HuH-7 (cell line): ENCODE measurements at regions not wholly inside any gene's neighbourhood (a gene's known extent, or its start where the extent isn't known, plus 50 kb on each side); places are given as distances from the start of the nearest gene placed in this dataset.

Experiments used
- DNase-seq: peaks from one replicate; pipeline ENCODE4 v3.0.0; 2011; ENCODE audit warnings: low spot score

DNA sequence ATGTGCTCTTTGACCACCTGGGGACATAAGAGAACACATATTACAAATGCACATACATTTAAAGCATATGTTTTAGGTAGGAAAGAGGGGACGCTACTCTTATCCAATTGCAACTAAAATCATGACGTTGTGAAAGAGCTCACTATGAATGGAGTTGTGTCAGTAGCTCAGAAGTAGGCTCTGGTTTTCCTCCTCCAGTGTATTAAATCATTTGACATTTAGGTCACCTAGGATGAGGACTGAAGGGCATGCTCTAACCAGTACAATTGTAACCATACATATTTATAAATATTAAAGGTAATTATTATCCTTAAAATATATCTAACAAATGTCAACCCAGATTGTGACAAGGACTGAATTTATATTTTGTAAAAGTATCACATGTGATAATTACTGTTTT lies 389.0 kb downstream of the KLF12 start:
- no peak for DNase-seq

DNA sequence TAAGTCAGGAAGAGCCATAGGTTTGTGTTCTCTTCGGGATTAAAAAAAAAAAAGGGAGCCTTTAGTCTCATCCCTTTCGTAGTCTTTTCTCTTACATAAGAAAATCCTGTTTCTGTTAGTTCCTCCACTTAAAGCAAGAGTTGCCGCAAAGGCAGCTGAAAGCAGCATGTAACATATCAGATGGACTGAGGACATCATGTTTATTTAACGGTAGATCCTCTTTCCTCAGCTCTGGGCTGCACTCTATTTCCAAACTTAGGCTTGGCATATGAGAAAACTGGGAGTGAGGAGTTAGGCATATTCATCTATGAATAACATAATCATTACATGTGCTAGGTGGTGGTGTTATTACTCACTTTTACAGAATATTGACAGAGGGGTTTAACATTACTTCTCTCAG lies 391.2 kb downstream of the KLF12 start:
- DNase-seq = no peak

DNA sequence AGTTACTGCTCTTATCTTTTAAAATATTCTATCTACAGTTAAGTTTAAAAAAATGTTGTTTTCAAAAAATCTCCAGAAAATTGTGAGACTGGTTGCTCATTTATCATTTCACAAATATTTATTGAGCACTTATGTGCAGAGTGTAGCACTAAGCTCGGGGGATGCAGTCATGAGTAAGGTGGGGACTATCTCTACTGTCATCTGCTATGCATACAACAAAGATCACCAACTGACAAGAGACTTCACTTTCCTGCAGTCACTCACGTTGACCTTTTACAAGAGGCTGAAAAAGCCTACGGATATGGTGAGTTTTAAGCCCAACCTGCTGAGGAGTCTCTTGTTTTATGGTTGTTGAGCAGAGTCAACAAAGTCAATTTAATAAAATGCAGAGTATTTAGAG lies 392.5 kb downstream of the KLF12 start:
- DNase-seq = no peak

DNA sequence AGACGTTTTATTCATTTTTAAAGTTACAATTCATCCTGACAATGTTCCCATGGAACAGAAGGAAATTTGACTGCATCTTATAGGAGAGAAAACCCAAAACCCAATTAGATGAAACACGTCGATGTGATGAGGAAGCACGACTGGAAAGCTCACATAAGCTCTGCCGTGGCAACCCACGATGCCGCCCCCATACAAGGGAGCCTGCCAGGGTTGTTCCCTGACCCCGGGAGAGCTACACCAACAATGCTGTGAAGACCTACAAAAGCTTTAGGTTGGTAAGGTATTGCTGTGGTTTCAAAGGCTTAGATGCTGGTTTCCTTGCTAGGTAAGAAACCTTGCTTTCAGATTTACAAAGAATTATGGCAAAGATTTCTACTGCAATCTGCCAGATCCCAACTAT lies 393.1 kb downstream of the KLF12 start:
- no peak for DNase-seq

DNA sequence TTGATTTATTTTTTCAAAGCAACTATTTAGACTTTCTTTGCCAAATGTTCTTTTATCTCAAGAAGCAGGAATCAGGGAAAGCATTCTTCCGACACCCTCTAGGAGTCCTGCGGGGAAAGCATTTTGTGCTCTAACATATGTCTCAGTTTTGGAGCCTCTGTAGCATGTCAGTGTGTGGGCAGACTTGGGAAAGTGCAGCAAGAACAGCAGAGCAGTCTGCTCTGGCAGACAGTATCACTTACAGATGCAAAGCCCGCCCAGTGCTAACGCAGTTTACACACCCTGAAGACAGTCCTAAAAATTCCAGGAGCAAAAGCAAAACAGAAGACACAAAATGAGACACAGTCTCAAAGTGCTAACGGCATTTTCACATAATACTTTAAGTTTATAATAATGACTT lies 393.5 kb downstream of the KLF12 start:
- no peak for DNase-seq

DNA sequence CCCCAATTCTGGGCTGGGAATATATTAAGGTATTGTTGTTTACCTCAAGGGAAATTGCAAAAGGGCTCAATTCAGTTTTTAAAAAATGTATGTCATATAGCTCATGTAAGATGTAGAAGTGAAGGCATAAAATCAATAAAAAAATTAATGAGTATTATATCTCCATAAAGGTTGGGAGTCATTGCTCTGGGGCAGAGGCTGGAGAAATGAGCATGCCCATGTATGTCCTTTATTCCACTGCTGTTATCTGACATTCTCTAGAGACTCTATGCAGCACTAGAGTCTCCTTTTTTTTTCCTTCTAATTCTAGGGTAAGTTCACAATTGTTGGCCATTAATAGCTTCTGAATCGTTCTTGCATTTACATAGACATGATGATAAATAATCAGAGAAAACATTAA lies 394.8 kb downstream of the KLF12 start:
- DNase-seq = no peak

DNA sequence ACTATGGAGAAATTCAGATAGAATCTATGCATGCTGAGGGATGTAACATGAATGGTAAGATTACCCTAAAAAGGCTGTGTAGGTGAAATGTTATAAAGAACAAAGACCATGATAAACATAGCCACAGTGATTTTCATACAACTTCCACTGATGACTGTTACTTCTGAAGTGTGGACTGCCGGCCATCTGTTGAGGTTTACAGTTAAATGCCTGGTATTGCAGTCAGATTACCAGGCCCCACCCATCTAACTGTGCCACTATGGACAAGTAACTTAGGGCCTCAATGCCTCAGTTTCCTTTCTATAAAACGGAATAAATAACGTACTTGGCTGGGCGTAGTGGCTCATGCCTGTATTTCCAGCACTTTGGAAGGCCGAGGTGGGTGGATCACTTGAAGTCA lies 395.6 kb downstream of the KLF12 start:
- no peak for DNase-seq

DNA sequence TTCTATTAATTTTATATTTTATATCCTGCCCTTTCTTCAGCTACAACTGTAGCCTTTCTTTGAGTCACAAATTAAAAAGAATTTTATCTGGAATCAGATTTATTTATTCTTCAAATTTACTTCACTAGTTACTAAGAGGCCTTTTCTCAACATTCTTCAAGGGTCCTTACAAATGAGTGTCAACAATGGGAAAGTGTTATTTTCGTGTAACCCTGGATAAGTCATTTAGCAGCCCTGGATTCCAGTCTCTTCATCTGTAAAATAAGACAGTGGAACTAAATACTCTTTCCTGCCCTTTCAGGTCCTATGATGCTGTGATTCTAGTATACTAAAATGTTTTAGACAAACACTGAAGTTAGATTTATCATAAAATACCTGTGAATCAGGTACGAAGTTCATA lies 397.0 kb downstream of the KLF12 start:
- no peak for DNase-seq

DNA sequence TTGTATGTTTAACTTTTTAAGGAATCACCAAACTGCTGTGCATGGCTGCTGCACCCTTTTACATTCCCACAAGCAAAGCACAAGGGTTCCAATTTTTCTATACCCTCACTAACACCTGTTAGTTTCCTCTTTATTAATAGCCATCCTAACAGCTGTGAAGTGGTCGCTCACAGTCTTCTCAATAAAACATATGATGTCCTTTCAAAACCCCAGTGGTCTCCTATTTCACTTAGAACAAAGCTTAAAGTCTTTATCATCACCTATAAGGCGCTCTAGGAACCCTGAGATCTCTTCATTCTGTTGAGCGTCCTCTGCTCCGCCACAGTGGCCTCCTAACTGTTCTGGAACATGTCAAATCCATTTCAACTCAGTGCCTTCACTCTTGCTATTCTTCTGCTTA lies 400.5 kb downstream of the KLF12 start:
- DNase-seq = no peak

DNA sequence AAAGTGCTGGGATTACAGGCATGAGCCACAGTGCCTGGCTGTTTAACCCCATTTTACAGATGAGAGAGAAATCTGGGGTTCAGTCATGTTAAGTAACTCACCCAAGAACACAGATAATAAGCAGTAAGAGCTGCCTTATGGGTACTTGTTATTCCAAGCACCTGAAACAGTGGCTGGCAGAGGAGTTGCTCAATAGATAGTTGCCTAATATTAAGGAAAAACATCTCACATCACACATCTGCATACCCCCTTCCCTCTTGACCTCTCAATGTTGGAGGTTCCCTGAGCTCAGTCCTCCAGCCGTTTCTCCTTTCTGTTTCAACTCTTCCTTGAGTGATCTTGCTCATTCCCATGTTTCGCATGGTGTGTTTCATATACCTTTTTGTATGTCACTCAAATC lies 401.9 kb downstream of the KLF12 start:
- no peak for DNase-seq

DNA sequence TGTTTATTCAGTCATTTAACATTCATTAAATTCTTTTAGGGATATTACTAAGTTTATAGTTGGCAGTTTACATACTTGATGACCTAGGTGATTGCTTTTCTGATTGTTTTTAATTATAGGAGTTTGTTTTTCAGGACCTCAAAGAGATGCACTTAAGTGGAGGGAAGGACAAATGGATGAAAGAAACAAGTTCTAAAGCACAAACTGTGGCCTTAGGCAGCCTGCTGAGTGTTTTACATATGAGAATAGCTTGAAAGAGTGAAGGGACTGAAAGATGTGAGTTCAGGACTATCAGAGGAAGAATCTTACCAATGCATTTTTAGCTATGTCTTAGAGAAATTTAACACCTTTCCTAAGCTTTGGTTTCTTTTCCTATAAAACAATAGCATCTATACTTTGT lies 402.6 kb downstream of the KLF12 start:
- DNase-seq = no peak

DNA sequence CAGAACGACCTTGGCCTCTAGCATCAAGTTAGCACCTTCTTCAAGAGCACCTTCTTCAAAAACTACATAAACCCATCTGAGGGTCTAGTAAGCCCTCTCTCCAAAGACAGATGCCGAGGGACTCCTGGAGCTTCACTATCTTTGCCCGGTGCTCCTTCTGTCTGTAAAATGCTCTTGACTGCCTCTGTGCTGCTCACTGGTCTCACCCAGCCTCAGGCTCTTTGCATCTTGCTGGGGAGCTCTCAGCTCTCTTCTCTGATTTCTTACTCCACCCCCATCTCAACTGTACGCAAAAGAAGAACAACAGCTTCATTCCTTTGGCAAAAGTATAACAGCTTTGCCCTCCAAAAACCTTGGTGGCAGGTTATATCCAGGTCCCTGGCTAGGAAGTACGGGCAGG lies 404.2 kb downstream of the KLF12 start:
- DNase-seq = no peak

DNA sequence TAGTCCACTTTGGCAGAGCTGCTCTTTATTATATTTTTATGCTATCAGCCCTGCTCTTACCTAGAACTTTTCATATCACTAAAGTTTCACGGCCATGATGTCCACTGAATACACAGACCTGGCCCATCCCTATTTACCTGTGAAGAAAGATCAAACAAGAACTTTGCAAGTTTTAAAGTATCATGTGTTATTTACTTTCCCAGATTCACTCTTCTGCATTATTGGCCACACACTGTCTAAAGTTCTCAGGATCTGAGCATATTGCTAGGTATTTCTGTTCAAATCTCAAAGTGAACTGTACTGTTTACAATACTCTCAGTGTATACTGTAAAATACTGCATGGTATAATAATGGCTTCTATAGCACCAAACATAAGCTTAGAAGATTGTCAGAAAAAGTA lies 405.2 kb downstream of the KLF12 start:
- DNase-seq = no peak

DNA sequence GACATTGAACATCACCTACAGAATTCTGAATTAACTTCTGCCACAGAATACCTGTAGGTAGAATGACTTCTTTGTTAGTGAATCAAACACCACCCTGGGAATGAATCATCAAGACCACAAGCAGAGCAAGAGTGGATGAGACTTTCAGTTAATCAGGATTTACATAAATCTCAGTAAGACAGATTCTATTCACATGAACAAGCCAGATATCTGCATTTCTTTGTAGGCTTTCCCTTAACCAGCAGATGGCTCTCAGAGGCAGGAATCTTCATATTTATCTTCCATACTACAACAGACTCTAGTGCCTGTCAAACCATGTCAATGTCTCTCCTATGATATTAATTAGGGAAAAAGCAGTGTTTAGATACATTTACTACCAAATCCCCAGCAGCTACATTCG lies 412.1 kb downstream of the KLF12 start:
- no peak for DNase-seq

DNA sequence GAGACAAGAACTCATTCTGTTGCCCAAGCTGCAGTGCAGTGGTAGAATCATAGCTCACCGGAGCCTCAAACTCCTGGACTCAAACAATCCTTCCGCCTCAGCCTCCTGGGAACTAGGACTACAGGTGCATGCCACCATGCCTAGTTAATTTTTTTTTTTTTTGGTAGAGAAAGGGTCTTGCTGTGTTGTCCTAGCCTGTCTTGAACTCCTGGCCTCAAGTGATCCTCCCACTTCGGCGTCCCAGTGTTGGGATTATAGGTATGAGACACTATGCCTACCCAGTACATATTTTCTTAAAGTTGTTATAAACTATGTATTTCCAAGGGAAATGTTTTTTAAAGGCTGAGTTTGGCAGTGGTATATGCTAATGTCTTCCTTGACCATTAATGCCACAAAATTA lies 412.6 kb downstream of the KLF12 start:
- no peak for DNase-seq

DNA sequence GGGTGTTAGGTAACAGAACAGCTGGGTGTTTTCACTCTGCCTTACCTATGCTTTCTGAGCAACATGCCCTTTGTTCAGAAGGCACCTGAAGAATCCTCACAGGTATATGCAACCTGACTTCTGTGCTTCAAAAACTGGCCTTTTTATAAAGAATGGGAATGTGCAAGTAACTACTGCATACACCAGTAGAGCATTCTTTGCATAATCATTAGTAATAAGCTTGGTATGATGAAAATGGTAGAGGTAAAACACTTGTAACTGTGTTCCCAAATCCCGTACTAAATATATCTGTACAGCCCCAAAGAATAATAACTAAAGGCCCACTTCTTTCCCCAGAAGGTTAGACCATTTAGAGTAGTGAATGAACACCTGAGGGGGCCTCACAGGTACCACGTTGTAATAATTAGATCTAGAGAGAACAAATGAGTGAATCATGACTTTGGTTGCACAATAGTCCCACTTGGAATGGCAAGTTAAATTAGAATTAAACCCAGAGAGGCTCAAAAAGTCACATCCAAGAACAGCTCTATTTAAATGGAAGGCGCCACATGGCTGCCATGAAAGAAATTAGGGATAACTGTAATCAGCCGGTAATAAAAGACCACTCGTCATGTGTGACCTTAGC lies 413.9 kb downstream of the KLF12 start:
- no peak for DNase-seq

DNA sequence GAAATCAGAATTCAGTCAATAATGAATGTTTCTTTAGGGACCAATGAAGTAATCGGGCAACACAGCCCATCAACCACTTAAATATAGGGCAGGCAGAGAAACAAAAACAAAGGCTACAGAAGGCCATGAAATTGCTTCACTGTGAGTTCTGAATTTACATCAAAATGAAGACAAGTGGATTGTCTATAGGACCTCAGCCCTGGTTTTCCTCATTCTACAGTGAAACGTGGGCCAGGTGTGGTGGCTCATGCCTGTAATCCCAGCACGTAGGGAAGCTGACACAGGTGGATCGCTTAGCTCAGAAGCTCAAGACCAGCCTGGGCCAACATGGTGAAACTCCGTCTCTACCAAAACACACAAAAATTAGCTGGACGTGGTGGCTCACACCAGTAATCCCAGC lies 416.0 kb downstream of the KLF12 start:
- DNase-seq = no peak

DNA sequence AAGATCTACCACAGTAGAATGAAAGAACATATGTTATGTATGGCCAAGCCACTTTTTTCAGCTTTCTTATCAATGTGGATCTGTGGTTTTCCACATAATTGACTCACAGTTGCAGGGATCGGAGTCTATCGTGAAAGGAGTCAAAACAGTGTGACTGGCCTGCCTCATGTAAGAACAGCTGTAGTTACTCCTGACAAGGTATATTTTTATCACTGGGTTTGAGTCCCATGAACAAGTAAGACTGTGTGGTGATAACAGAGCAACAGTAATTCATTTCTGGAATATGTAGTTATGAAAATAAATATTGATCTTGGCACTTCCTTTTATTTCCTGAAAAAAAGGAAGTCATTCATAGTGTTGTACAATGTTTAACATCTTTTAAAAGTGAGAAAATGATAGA lies 416.6 kb downstream of the KLF12 start:
- DNase-seq = peak; percentile 4

DNA sequence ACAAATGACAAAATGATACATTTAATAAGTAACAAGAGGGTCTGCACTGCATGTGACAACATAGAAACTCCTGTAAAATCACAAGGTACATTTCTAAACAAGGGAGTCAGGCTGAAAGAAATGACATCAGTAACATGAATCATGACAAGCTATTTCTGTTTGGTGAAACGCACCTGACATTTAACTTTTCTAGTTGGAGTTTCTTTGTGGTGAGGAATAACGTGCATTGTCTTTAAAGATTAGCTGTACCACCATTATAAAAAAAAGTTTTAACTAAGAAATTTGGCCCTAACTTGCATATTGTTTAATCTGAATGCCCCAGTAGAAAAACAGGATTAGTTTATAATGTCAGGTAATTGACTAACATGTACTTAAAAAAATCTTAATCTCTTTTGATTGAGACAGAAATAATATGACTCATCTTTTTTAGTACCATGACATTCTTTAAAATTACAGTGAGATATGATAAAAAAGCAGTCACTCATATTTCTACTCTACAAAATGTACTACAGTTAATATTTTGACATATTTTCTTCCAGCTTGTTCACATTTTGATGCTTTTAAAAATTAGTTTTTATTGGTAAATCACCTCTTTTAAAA lies 418.2 kb downstream of the KLF12 start:
- no peak for DNase-seq

DNA sequence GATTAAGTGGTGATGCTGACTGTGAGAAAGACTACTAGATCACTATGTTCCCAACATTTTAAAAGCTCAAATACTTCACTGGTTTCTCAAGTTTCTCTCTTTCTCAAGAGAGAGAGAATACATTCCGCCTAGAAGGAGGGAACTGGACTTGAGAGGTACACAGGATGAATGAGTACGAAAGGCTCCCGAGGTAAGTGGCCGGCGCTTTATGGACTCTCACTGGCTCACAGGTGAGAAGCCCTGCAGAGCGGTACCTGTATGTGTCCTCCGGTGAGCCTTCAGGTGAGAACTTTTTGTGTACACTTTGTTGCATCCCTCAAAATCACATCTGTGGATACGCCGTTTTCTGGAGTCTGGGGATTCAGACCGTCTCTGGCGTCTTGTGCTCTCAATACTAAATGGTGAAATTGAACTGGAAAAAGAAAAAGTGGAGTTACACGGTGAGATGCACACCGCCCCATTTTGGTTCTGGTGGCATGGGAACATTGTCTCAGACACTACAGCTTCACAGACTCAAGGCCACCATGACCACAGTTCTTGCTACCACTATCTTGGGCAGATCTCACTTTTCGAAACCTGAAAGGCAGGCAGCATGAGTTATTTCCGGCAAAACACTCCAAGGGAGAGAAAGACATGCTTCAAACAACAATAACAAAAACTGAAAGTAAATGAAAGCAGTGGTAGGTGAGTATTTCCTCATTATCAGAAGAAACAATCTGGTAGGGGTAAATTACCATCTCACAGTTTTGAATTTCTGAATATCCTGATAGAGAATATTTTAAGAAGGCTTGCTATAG lies 418.9 kb downstream of the KLF12 start:
- DNase-seq = no peak

DNA sequence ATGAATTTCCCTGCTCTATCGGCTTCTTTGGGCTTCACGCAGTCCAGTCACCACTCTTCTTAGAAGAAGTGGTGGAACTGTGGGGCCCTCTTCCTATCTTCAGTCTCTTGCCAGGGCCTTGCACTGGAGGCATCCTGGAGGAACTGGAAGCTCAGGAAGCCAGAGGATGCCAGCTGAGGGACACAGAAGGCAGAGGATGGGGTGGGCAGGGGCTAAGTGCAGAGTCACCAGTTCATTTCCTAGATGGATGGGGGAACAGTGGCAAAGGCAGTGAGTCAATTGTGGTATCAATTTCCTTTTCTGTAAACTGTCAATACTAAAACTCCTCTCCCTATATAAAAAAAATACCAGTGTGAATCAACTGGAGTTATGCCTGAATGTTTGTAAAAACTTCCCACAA lies 419.7 kb downstream of the KLF12 start:
- DNase-seq = no peak

DNA sequence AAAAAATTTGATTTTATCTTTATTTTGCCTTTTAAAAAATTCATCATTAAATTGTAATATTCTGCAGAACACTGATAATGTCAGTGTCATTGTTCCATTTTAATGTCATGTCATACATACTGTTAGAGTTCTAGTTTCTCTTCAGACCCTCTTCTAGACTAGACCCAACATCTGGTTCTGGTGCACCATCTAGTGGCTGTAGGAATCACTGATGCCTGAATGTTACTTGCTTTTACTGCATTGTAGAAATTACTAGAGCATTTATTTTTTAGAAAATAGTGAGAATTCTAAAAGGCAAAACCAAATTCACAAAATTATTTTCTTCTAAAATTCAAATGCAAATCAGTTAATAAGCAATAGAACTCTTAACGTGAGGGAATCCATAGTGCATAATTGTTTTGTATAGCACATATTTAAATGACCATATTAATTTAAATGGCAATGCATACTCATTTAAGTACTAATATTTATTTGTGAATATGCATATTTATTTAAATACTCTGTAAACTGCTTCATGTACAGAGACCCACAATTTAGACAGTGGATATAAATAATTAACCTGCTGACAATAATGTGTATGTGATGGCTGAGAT lies 425.7 kb downstream of the KLF12 start:
- DNase-seq = peak; percentile 34

DNA sequence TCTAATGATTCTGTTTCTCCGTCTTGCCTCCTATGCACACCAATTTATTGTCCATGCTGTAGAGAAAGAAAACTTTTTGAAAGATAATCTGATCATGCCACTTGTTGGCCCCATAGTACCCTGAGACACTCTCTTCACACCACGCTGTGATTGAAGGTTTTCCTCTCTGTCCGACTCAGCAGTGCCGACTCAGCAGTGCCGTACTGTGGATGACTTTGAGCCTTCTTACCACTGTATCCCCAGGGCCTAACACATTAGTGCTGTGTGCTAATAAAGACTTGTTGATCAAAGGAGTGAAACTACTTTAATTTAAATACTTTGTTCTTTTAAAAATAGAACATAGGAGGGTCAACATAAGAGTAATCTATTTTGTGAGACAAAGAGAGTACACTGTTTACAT lies 429.6 kb downstream of the KLF12 start:
- DNase-seq = no peak
